Inflammatory macrophage (primary cell): ENCODE measurements at regions not wholly inside any gene's neighbourhood (a gene's known extent, or its start where the extent isn't known, plus 50 kb on each side); places are given as distances from the start of the nearest gene placed in this dataset.
"Not testable (repeated sequence)": the region's sequence is repeated elsewhere in the genome, so short reads cannot be mapped to it uniquely, and the experiment has no call there.

Source experiments
- DNase-seq, 2 donors: peaks; one replicate each; pipeline ENCODE4 v3.0.0-alpha.2; 2020 to 2022

DNA sequence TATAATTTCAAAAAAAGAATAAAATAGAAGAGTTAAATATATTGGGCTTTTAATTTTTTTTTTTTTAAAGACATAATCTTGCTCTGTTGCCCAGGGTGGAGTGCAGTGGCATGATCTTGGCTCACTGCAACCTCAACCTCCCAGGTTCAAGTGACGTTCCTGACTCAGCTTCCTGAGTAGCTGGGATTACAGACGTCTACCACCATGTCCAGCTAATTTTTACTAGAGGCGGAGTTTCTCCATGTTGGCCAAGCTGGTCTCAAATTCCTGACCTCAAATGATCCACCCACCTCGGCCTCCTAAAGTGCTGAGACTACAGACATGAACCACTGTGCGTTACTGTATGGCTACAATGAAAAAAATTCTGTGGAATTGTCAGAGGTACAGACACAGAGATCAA lies 98.1 kb upstream of the RGPD4 start:
- DNase-seq = no peak

DNA sequence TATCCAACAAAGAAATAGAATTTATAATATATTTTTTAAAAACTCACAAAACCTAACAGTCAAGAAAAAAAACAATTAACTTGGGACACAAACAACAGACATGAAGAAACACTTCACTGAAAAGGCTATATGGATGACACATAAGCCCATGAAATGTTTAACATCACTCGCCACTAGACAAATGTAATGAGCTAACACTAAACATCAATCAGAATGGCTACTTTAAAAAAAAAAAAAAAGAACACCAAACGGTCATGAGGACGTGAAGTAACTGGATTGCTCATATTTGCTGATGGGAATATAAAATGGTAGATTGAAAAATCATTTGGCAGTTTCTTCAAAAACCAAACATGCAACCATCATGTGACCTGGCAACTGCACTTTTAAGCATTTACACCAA lies 97.3 kb upstream of the RGPD4 start:
- no peak for DNase-seq

DNA sequence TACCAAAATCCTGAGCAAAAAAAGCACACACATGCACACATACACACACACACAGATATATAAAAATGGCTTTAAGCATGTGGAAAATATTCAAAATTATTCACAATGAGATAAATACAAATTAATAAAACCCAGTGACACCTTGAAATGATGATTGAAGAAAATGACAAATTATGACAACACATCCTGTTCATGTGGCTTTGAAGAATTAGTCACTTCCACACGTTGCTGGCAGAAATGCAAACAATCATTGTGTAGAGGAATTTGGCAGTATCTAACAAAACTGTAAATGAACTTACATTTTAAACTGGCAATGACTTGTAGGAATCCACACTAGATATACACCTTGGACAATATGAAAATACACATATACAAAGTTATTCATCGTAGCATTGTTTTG lies 95.8 kb upstream of the RGPD4 start:
- no peak for DNase-seq

GRCh38 chr2:107731435-107731834 lies 95.3 kb upstream of the RGPD4 start:
- no peak for DNase-seq

DNA sequence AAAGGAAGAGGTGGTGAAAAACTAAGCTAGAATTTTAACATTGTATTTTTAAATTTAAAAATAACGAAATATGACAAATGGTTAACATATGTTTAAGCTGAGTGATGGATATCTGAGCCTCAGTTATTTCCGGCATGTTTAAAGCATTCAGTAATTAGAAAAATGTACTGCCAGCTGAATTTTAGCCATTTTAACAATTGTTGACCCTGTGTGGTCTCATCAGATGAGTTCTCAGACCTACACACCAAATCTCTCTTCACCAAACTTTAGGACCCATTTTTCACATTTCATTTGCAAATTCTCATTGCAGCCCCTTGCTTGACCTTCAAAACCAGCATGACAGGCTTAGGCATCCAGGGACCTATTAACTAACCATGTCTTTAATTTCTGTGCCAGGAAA lies 91.5 kb upstream of the RGPD4 start:
- DNase-seq = no peak

DNA sequence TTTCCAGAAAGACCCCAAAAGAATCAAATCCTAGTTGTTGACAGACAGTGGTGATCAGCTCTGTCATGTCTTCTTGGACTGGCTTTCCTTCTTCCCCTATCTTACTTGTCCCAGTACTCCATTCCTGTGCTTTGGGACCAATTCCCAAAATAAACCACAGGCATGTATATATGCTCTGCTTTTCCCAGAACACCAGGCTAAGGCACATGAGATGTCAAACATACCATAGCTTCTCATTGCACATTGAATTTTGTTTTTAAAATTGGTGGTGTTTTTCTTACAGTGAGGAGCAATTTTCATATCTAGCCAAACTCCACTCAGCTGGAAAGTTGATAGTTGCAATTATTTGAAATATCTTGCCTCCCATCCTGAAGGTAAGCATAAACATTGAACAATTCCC lies 88.9 kb upstream of the RGPD4 start:
- no peak for DNase-seq

- no peak for DNase-seq
These were observed 88.4 kb upstream of the RGPD4 start for GRCh38 chr2:107738266-107738665.

- DNase-seq = no peak
These were observed 86.4 kb upstream of the RGPD4 start for GRCh38 chr2:107740300-107740699.

DNA sequence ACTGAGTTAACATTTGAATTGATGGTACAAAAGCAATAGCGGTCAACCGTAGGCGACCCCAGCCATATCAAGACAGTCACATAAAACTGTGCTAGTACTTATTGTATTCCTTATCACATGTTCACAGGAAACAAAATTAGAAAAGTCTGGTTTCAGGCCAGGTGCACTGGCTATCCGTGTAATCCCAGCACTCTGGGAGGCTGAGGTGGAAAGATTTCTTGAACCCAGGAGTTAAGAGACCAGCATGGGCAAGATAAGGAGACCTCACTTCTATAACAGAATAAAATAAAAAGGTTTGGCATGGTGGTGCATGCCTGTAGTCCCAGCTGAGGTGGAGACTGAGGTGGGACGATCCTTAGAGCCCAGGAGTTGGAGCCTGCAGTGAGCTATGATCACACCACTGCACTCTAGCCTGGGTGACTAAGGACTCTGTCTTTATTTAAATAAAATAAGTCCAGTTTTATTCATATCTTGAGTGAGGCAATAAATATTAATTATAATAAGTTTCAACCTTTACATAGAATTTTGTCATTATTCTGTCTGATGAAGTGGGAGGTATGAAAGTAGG lies 84.1 kb upstream of the RGPD4 start:
- no peak for DNase-seq

- DNase-seq = no peak
These were observed 83.4 kb upstream of the RGPD4 start for GRCh38 chr2:107743274-107743673.

GRCh38 chr2:107745100-107745499 lies 81.6 kb upstream of the RGPD4 start:
- no peak for DNase-seq

DNA sequence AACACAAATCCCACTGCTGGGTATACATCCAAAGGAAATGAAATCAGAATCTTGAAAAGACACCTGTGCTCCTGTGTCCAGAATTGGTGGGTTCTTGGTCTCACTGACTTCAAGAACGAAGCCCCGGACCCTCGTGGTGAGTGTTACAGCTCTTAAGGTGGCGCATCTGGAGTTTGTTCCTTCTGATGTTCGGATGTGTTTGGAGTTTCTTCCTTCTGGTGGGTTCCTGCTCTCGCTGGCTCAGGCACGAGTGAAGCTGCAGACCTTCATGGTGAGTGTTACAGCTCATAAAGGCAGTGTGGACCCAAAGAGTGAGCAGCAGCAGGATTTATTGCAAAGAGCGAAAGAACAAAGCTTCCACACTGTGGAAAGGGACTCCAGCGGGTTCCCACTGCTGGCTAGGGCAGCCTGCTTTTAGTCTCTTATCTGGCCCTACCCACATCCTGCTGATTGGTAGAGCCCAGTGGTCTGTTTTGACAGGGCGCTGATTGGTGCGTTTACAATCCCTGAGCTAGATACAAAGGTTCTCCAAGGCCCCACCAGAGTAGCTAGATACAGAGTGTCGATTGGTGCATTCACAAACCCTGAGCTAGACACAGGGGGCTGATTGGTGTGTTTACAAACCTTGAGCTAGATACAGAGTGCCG lies 80.0 kb upstream of the RGPD4 start:
- not testable (repeated sequence) for DNase-seq

GRCh38 chr2:107747199-107747963 lies 79.3 kb upstream of the RGPD4 start:
- not testable (repeated sequence) for DNase-seq

- no peak for DNase-seq
These were observed 78.6 kb upstream of the RGPD4 start for GRCh38 chr2:107747964-107748583.

DNA sequence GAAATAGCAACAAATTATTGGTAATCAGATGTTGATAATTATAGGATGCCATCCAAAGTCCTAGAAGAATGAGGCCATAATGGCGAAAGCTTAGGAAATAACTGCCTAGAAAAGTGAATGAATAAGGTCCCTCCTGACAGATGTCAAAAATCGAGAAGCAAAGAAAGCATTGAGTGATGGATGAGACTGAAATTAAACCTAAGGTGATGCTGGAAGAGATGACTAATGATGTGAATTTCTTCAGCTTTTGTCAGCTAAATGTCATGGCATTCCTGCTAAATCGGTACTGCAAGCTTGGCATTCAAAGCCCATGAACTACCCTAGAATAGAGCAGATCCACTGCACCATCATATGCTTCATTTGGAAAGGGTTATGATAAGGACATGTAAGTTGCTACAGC lies 74.8 kb upstream of the RGPD4 start:
- no peak for DNase-seq

DNA sequence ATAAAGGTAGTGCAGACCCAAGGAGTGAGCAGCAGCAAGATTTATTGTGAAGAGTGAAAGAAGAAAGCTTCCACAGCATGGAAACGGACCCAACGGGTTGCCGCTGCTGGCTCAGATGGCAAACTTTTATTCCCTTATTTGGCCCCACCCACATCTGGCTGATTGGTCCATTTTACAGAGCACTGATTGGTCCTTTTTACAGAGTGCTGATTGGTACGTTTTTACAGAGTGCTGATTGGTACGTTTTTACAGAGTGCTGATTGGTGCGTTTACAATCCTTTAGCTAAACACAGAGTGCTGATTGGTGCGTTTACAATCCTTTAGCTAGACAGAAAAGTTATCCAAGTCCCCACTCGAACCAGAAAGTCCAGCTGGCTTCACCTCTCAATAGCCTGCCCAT lies 72.9 kb upstream of the RGPD4 start:
- DNase-seq = not testable (repeated sequence)

- DNase-seq = no peak
These were observed 69.5 kb upstream of the RGPD4 start for GRCh38 chr2:107757223-107757622.

GRCh38 chr2:107760620-107761364 lies 65.9 kb upstream of the RGPD4 start:
- DNase-seq = no peak

DNA sequence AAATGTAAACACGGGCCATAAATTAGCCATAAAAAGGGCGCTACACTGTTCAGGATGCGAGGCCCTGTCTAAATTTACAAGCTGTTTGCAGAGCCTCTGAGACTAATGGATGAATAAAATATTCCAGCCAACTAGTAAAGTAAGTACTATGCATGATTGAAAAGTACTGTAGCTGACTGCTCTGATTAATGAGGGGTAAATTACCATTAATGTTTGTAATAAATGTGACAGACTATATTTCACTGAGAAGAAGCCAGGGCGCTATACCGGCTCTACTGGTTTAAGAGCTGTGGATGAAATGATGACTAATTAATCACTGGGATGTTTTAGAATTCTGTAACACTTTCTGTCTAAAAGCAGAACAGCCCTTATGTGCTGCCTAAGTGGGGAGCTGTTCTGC lies 54.3 kb upstream of the RGPD4 start:
- no peak for DNase-seq

DNA sequence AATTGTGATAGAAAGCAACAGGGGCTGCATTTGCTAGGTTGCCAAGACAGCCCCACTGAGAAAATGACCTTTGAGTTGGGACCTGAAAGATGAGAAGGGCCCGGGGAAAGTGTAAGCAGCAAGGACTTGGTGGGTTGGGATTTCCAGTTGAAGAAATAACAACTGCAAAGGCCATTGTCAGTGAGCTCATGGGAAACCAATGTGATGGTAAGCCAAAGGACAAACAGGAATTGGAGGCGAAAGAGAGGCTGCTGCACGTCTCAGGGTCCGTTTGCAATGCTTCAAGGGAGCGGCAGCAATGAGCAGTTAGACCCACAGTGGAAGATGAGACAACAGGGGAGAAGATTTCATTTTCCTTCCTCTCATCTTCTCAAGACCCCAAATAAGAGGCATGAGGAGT lies 51.5 kb upstream of the RGPD4 start:
- no peak for DNase-seq

GRCh38 chr2:107775791-107776190 lies 50.9 kb upstream of the RGPD4 start:
- DNase-seq = no peak

GRCh38 chr2:107776362-107776761 lies 50.3 kb upstream of the RGPD4 start:
- DNase-seq = no peak
